HT-29 (cell line): ENCODE measurements at regions not wholly inside any gene's neighbourhood (a gene's known extent, or its start where the extent isn't known, plus 50 kb on each side); places are given as distances from the start of the nearest gene placed in this dataset.

ENCODE experiments used
- DNase-seq: peaks from one replicate; pipeline ENCODE4 v3.0.0-alpha.2; 2015; ENCODE audit warnings: low spot score

- no peak for DNase-seq
These were observed 130.8 kb upstream of the RIPOR2 start for GRCh38 chr6:25066593-25066992.

GRCh38 chr6:25068866-25069265 lies 133.1 kb upstream of the RIPOR2 start:
- DNase-seq: no peak

- DNase-seq: peak; percentile 90
These were observed 135.0 kb upstream of the RIPOR2 start for GRCh38 chr6:25070547-25071366.

- DNase-seq: no peak
These were observed 142.4 kb upstream of the RIPOR2 start for GRCh38 chr6:25078141-25078540.

- peak; percentile 1 for DNase-seq
These were observed 148.2 kb upstream of the RIPOR2 start for GRCh38 chr6:25083784-25084507.

GRCh38 chr6:25084508-25084833 lies 148.7 kb upstream of the RIPOR2 start:
- DNase-seq: no peak

GRCh38 chr6:25085756-25086155 lies 150.0 kb upstream of the RIPOR2 start:
- no peak for DNase-seq

GRCh38 chr6:25086500-25087091 lies 150.8 kb upstream of the RIPOR2 start:
- no peak for DNase-seq

- no peak for DNase-seq
These were observed 152.8 kb upstream of the RIPOR2 start for GRCh38 chr6:25088513-25088912.

- DNase-seq: no peak
These were observed 153.7 kb upstream of the RIPOR2 start for GRCh38 chr6:25089442-25089841.

GRCh38 chr6:25094726-25095125 lies 159.0 kb upstream of the RIPOR2 start:
- no peak for DNase-seq

GRCh38 chr6:25100288-25100687 lies 164.5 kb upstream of the RIPOR2 start:
- DNase-seq: no peak

GRCh38 chr6:25103603-25104002 lies 167.8 kb upstream of the RIPOR2 start:
- DNase-seq: no peak

GRCh38 chr6:25105070-25105925 lies 169.5 kb upstream of the RIPOR2 start:
- DNase-seq: no peak

GRCh38 chr6:25107218-25107617 lies 171.5 kb upstream of the RIPOR2 start:
- DNase-seq: no peak

- DNase-seq: no peak
These were observed 167.4 kb upstream of the CARMIL1 start for GRCh38 chr6:25111782-25112181.

- no peak for DNase-seq
These were observed 166.8 kb upstream of the CARMIL1 start for GRCh38 chr6:25112322-25112773.

- no peak for DNase-seq
These were observed 165.7 kb upstream of the CARMIL1 start for GRCh38 chr6:25113436-25113835.

- DNase-seq: no peak
These were observed 161.1 kb upstream of the CARMIL1 start for GRCh38 chr6:25118038-25118437.

- DNase-seq: no peak
These were observed 158.0 kb upstream of the CARMIL1 start for GRCh38 chr6:25121186-25121585.

GRCh38 chr6:25122001-25122400 lies 157.2 kb upstream of the CARMIL1 start:
- peak; percentile 17 for DNase-seq
